Glomerular visceral epithelial cell (primary cell): ENCODE measurements at regions not wholly inside any gene's neighbourhood (a gene's known extent, or its start where the extent isn't known, plus 50 kb on each side); places are given as distances from the start of the nearest gene placed in this dataset.
"Not testable (repeated sequence)": the region's sequence is repeated elsewhere in the genome, so short reads cannot be mapped to it uniquely, and the experiment has no call there.

Experiments
- DNase-seq: peaks from one replicate; pipeline ENCODE4 v3.0.0-alpha.2; 2016; ENCODE audit errors: extremely low spot score

DNA sequence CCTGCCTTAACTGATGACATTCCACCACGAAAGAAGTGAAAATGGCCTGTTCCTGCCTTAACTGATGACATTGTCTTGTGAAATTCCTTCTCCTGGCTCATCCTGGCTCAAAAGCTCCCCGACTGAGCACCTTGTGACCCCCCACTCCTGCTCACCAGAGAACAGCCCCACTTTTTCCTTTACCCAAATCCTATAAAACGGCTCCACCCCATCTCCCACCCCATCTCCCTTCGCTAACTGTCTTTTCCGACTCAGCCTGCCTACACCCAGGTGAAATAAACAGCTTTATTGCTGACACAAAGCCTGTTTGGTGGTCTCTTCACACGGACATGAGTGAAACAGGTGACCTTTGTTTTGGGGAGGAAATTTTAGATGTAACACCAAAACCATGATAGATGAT is 674.4 kb downstream of the TLE1 start:
- not testable (repeated sequence) for DNase-seq

DNA sequence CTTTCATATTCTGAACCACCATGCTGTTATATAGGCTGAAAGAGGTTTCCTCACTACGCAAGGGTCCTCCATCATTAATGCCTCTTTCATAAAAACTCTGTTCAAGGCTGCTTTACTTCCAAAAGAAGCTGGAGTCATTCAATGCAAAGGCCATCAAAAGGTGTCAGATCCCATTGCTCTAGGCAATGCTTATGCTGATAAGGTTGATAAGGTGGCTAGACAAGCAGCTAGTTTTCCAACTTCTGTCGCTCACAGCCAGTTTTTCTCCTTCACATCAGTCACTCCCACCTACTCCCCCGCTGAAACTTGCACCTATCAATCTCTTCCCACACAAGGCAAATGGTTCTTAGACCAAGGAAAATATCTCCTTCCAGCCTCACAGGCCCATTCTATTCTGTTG is 676.2 kb downstream of the TLE1 start:
- DNase-seq, result not testable (repeated sequence)

DNA sequence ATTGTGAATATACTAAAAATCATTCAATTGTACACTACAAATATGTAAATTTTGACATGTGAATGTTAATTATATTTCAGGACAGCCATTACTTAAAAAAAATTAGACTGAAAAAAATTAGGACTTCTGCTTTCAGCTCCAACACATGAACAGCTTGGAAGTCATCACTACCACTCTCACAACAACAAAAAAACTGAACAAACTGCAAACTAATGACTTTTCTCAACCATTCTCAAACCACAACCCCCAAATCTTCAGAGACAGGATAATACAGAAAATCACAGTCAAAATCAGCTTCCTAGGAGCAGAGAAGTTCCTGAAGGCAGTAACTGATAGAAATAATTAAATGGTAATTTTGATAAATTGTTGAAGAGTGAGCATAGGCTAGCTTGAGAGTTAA is 686.4 kb downstream of the TLE1 start:
- DNase-seq, result no peak

DNA sequence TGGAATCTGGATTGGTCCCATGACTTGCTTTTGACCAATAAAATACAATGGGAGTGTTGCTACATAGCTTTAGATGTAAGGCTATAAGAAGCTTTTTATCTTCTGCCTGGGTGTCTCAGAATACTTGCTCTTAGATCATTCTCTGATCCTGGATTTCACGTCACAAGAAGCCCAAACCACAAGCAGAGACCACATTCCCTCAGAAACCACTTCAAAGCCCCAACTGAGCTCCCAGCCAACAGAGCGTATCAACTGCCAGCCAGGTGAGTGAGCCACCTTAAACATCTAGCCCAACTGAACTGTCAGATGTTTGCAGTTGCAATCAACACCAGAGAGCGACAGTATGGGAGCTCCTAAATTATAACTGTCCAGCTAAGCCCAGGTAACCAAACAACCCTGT is 687.1 kb downstream of the TLE1 start:
- DNase-seq, result peak; percentile 75

DNA sequence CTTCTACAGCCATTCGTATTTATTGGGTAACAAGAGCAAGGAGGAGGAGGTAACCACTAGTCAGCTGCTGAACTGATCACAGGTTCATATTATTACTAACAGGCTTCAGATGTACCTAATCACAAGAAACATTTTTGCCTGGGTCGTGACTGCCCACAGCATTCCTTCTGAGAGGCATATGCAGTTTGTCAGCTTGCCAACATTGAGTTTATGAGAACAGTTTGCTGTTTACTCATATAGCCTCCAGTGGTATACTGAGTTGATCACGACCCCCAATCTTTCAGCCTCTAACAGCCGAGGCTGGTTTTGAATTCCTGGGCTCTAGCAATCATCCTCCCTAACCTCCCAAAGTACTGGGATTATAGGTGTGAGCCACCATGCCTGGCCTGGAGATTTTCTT is 693.6 kb downstream of the TLE1 start:
- no peak for DNase-seq

DNA sequence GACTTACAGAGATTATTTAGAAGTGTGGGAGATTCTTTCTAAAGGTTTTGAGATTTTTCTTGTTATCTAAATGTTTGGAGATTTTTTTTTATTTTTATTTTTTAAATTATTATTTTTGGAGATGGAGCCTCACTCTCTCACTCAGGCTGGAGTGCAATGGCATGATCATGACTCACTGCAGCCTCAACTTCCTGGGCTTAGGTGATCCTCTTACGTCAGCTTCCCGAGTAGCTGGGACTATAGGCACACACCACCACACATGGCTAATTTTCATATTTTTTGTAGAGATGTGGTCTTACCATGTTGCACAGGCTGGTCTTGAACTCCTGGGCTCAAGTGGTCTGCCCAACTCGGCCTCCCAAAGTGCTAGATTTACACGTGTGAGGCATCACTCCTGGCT is 694.5 kb downstream of the TLE1 start:
- peak; percentile 39 for DNase-seq

DNA sequence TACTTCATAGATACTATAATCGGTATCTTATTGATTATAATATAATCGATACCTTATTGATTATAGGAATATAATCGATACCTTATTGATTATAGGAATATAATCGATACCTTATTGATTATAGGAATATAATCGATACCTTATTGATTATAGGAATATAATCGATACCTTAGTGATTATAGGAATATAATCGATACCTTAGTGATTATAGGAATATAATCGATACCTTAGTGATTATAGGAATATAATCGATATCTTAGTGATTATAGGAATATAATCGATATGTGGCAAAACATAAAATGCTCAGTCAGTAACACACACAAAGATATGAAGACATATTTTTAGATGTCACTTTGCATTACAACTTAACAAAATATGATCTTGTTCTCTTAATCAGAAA is 703.8 kb downstream of the TLE1 start:
- DNase-seq, result not testable (repeated sequence)

DNA sequence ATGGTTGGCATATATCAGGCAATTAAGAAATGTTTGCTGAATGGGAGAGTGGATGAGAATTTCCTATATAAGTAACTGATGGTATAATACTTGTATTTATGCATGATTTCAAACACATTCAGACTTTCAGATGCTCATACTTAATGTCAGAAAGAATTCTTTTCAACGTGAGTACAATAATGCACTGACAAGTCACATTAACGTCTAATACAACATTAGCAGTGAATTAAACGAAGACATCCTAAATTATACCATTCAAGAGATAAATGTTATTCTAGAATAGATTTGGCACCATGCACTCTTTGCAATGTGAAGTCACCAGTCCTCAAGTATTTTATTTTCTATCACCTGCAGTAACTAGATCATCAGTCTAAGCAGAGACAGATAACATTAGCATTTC is 712.9 kb downstream of the TLE1 start:
- DNase-seq, result no peak

DNA sequence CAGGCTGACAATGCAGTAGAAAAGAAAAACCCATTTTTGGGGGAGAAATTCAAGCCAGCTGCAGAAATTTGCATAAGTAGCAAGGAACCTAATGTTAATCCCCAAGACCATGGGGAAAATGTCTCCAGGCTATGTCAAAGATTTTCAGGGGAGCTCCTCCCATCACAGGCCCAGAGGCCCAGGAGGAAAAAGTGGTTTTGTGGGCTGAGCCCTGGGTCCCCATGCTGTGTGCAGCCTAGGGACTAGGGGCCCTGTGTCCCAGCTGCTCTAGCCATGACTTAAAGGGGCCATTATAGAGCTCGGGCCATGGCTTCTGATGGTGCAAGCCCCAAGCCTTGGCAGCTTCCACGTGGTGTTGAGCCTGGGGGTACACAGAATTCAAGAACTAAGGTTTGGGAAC is 719.0 kb downstream of the TLE1 start:
- DNase-seq, result not testable (repeated sequence)

DNA sequence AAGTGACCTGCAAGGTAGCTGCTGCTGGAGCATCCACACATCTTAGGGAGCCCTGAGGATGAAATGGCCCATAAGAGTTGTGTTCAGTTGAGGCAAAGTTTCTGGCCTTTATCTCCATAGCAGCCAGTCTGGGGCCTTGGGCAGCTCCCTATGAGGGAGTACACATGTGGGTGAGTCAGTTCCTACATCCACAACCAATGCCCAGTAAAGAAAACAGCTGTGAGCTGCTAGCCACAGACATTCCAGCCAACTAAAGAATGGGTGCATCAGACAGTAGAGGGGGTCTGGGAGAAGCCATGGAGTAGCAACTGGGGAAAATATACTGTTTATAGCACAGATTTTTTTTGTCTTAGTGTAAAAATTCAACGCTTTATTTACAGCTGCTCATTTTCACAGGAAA is 720.7 kb downstream of the TLE1 start:
- DNase-seq, result peak; percentile 80

DNA sequence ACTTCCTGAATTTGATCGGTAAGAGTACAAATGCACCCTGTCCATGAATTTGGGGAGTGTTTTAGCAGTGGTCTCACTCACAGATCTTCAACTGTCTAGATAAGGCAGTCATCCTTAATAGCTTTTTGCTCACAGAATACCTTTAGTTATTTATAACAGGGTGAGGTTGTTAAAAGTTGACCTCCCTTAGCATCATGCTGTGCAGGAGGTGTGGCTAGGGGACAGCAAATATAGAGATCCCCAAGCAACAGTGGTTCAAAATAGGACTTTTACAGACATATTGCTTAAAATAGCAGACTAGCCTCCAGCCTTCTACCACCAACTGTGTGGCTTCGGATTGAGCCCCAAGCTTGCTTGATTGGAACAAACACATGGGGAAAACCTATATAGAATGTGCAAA is 724.4 kb downstream of the TLE1 start:
- DNase-seq, result no peak

DNA sequence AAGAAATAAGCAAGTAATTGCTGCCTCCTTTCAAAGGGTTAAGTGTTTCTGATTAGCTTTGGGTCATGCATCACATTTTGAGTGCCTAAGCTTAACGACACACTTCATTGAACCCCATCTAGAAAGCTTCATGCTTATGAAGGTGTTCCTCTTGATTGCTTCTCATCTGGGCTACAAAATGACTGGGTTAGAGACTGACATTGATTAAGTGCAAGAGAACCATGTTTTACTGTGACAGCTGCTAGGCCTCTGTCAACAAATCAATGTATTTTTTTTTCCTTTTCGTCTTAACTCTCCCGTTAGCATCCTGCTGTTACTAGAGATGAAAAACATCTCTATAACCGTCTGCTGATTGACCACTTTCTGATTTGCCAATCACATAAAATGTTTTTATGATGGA is 725.0 kb downstream of the TLE1 start:
- DNase-seq, result no peak

DNA sequence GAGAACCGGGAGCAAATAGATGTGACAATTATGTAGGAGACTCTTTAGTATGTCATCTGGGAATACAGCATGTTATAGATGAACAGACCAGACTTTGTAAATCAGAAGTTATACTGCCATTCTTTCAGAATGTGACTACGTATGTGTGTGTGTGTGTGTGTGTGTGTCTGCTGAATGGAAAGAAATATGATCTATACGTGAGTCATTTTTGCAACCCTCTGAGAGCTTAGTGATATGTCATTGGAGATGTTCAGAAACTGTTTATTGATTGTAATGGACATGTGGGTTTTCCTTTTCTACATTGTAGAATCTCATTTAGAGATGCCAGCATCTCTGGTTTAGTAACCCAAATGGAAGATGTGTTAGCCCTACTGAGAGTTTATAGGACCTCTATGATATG is 731.5 kb downstream of the TLE1 start:
- no peak for DNase-seq

DNA sequence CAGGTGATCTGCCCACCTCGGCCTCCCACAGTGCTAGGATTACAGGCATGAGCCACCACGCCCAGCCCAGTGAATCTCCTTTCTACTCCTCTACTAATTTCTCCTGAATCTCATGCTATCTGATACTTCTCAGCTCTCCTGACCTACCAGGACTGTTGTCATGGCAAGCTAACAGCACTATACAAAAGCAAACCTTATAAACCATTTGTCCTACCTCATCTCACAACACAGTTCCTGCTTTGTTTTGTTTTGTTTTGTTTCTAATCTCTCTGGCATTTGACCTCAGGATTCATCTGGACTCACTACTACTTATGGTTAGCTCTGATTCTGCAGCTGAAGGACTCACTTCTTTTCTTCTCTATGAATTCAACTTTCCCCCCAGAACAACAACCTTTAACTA is 734.8 kb downstream of the TLE1 start:
- DNase-seq, result no peak

DNA sequence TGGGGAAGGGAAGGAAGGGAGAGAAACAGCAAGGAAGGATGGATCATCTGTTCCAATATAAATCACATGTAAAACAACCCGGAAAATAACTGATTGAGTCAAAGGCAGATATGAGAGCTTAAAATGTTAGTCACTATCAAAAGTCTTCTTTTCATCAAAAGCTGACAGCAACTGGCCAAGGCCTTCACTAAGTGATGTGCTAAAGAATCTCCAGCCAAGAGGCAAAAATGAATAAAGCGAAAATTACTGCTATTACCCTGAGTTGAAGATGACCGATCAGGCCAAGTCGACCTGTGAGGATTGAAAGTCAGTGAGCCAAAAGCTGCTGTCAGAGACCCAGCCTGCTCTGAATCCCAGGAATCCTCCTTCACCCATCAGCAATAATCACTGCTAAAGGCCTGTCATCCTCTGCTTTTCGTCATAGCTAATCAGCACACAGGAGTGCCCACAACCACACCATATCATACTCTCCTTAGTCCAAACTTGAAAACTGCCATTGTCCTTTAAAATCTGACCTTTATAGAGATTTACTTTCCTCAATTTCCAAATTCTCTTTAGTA is 736.9 kb downstream of the TLE1 start:
- no peak for DNase-seq

DNA sequence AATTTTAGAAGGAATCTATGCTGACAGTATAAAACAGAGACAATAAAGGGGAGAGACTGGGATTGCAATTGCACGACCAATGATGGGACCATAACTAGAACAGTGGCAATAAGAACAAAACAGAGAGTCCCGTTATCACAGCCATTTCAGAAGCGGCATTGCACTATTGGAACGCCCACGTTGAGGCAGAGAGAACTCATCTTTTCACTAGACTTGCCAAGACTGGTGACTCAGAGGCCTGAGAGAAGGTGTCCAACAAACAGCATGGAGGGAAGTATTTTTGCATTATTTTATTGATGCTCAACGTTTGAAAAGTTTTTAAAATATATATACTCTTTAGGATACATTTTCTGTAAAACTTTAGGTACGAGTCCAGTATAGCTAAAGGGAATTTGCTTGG is 737.7 kb downstream of the TLE1 start:
- DNase-seq, result no peak

DNA sequence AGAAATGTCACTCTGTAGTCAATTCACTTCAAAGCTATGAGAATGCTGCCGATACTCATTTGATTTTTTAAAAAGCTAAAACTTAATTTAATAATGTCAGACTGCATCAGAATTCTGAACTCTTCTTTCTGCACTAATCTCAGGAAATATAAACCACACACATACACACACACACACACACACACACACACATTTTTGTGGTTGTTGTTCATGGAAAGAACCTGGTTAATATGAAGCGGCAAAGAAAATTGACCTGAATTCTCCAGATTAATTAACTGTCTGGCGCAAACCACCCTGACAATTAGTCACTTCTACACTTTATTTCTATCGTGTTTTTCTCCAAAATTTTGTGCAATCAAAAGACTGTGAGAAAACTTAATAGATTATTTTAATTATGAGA is 740.5 kb downstream of the TLE1 start:
- no peak for DNase-seq

DNA sequence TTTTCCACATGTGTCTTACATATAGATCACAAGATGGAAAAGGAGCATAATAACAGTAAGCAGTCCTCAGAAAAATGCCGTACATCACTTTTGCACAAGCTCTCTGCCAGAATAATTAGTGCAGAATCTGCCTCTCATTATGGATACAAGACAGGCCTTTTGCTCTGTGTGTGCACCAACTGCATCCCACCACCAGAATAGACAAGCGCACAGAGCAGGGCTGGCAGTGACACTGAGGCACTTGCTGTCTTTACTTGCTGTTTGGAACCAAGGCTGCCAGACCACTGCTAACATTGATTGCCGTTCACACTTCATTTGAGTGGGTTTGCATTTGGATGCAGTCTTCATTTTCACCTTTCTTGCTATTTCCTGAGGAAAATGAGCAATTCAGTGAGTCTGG is 741.3 kb downstream of the TLE1 start:
- DNase-seq, result no peak

DNA sequence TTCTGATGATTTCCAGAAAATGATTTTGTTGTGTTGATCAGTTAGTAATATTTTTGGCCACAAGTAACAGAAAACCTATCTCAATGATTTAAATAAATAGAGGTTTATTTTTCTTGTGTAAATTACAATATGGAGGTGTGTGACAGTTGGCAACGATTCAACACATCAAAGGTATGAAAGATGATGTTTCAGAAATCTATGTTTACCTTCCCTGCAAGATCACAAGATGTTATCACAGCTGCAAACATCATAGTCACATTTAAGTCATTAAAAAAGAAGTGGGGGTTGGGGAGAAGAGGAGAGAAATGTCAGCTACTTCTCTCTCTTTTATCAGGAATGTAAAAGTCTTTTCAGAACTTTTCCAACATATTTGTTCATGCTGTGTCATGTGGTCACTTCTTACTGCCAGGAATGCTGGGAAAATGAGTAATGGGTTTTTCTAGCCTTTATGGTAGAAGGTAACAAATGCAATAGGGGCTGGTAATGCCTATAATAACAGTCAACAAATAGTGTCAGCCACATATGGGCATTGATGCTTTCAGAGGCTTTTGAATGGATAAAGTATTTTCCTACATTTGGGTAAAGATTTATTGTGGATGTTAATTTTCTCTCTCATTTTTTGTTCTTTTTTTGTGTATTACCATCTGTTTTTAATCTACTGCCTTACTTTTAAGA is 742.7 kb downstream of the TLE1 start:
- DNase-seq, result no peak

DNA sequence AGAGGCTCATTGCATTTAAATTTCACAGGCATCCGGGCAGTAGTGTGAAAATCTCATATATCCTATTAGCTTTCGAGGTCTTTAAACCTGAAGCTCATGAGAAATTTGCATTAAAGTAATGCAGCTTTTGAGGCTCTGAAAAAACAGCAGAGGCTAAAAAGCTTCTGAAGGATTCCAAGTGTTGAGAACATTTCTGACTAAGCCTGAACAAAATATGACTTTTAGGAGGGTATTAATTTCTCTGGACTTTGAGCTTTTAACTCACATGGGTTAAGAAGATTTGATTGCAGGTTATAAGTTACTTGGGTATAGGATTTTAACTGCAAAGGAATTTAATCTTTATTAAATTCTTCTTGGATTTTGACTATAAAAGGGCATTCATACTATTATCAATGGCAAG is 743.9 kb downstream of the TLE1 start:
- no peak for DNase-seq

DNA sequence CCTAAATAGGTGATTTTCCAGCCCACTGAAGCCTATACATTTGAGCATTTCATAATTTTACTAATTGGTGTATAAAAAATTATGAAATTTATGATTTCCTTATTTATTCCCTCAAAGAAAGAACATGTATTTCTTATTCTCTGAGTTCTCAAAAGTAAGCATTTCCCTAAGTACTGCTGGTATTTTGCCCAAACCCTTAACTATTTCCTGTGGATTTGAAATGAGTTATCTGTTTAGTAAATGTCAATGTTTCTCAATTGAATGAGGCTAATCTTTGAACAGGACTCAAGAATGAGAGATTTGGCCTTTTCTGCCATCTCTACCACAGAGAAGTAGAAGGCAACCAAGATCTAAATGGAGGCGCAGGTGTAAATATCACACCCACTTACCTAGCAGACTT is 751.7 kb downstream of the TLE1 start:
- no peak for DNase-seq

DNA sequence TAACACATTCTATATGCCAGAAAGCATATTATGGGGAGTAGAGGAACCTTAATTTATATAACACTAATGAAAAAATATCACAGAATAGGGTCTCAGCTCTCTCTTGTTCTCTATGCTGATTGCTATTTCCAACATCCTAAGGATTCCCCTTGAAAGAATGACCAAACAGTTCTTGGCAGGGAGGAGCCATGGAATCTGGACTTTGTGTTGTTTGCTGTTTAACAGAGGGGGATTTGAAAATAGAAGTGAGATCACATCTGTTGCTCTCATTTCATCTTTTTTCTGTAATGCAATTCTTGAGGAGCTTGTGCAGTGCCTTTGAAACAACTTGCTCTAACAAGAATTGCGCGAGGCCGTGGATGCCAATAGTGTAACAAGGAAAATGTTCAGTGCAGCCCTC is 755.3 kb downstream of the TLE1 start:
- DNase-seq, result no peak

DNA sequence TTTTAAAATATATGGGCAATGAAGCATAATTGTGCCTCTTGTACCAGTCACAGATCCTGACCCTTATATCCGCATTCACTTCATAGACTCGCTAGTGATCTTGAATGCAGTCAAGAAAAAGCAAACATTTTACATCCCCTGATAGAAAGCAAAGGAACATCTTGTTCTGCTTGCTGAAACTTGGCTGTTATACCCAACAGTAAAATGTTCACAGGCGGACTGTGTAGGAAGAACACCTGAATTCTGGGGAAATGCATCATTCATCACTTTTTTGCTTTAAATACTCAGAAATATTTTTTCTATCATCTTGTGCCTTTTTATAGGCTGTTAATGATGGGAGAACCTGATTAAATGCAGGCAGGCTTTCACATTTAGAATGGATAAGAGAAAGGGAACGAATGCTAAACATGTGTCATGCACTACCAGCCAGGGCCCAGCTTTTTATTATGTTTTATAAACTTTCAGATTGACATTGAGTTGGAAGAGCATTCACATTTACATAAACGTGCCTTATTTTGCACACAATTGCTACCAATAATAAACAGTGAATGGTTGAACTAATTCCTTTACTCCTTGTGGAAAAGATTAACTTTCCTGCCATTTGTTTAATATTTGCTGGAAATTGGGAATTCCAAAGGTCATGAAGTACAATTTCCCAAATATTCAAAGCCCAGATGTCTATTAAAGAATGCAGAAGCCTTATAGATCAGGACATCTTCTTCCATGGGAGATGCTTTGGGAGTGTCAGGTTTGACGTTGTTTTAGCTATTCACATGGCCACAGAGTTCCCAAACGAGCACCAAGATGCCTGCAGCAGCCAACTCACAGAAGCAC is 756.2 kb downstream of the TLE1 start:
- DNase-seq, result no peak
